Fibroblast of the conjunctiva (primary cell): ENCODE measurements at regions not wholly inside any gene's neighbourhood (a gene's known extent, or its start where the extent isn't known, plus 50 kb on each side); places are given as distances from the start of the nearest gene placed in this dataset.

Experiments used
- DNase-seq: peaks from one replicate; pipeline ENCODE4 v3.0.0-alpha.2; 2010; ENCODE audit warnings: low read depth

- DNase-seq = no peak
Observed at GRCh38 chr17:77700165-77700881, 258.2 kb upstream of the TNRC6C start.

GRCh38 chr17:77701996-77702395, 256.5 kb upstream of the TNRC6C start:
- no peak for DNase-seq

- no peak for DNase-seq
Observed at GRCh38 chr17:77704048-77704815, 254.3 kb upstream of the TNRC6C start.

- no peak for DNase-seq
Observed at GRCh38 chr17:77706938-77707337, 251.6 kb upstream of the TNRC6C start.

GRCh38 chr17:77707546-77707945, 251.0 kb upstream of the TNRC6C start:
- no peak for DNase-seq

GRCh38 chr17:77708049-77708448, 250.5 kb upstream of the TNRC6C start:
- DNase-seq = no peak

GRCh38 chr17:77708936-77709335, 249.6 kb upstream of the TNRC6C start:
- DNase-seq = no peak

GRCh38 chr17:77709594-77709993, 248.9 kb upstream of the TNRC6C start:
- DNase-seq = no peak

- DNase-seq = no peak
Observed at GRCh38 chr17:77712578-77712977, 245.9 kb upstream of the TNRC6C start.

- no peak for DNase-seq
Observed at GRCh38 chr17:77716289-77716926, 242.1 kb upstream of the TNRC6C start.

- no peak for DNase-seq
Observed at GRCh38 chr17:77717941-77718668, 240.4 kb upstream of the TNRC6C start.

GRCh38 chr17:77718669-77718961, 239.9 kb upstream of the TNRC6C start:
- DNase-seq = no peak

GRCh38 chr17:77719806-77720205, 238.7 kb upstream of the TNRC6C start:
- DNase-seq = no peak

- no peak for DNase-seq
Observed at GRCh38 chr17:77720946-77721845, 237.3 kb upstream of the TNRC6C start.

- DNase-seq = no peak
Observed at GRCh38 chr17:77721846-77722160, 236.7 kb upstream of the TNRC6C start.

GRCh38 chr17:77722366-77722765, 236.1 kb upstream of the TNRC6C start:
- no peak for DNase-seq

GRCh38 chr17:77723071-77723908, 235.2 kb upstream of the TNRC6C start:
- no peak for DNase-seq

GRCh38 chr17:77723909-77724875, 234.3 kb upstream of the TNRC6C start:
- no peak for DNase-seq

GRCh38 chr17:77724876-77725615, 233.5 kb upstream of the TNRC6C start:
- no peak for DNase-seq
